Esophagus muscularis mucosa (tissue), 4 donors: ENCODE measurements at regions not wholly inside any gene's neighbourhood (a gene's known extent, or its start where the extent isn't known, plus 50 kb on each side); places are given as distances from the start of the nearest gene placed in this dataset.

ENCODE experiments used
- CTCF ChIP-seq, 3 experiments: fragments of 200-600 bp in 2 of 3; fragments of 450-650 bp in 1 of 3; sonication (generic) in 2 of 3; IDR thresholded peaks; one replicate each; pipeline ENCODE4 v1.5.1; 2017 to 2019; ENCODE audit warnings: antibody characterized with exemption in 3 of 3, mild to moderate bottlenecking in 2 of 3, moderate library complexity in 1 of 3
- EP300 ChIP-seq: sonication (generic); formaldehyde crosslinking; IDR thresholded peaks from one replicate; pipeline ENCODE4 v1.6.1; 2017; ENCODE audit warnings: antibody characterized with exemption
- POLR2A ChIP-seq: fragments of 450-650 bp; IDR thresholded peaks from one replicate; pipeline ENCODE4 v1.6.1; 2017; ENCODE audit warnings: antibody characterized with exemption, moderate library complexity, mild to moderate bottlenecking, low read depth
- POLR2AphosphoS5 ChIP-seq, 2 donors: sonication (generic); formaldehyde crosslinking; IDR thresholded peaks; one replicate each; pipeline ENCODE4 v1.6.1; 2017; ENCODE audit warnings: antibody characterized with exemption in 2 of 2

- TF ChIP-seq EP300 (no peak), POLR2AphosphoS5 (IDR thresholded peaks at IDR 0.05) (no peak), CTCF (IDR thresholded peaks at IDR 0.05) (no peak), POLR2A (no peak)
These were observed 100.5 kb upstream of the SLITRK5 start for GRCh38 chr13:87570669-87571068.
